Daoy (cell line): ENCODE measurements at regions not wholly inside any gene's neighbourhood (a gene's known extent, or its start where the extent isn't known, plus 50 kb on each side); places are given as distances from the start of the nearest gene placed in this dataset.

Source experiments
- DNase-seq: peaks from one replicate; pipeline ENCODE4 v3.0.0-alpha.2; 2015; ENCODE audit warnings: low read depth

DNA sequence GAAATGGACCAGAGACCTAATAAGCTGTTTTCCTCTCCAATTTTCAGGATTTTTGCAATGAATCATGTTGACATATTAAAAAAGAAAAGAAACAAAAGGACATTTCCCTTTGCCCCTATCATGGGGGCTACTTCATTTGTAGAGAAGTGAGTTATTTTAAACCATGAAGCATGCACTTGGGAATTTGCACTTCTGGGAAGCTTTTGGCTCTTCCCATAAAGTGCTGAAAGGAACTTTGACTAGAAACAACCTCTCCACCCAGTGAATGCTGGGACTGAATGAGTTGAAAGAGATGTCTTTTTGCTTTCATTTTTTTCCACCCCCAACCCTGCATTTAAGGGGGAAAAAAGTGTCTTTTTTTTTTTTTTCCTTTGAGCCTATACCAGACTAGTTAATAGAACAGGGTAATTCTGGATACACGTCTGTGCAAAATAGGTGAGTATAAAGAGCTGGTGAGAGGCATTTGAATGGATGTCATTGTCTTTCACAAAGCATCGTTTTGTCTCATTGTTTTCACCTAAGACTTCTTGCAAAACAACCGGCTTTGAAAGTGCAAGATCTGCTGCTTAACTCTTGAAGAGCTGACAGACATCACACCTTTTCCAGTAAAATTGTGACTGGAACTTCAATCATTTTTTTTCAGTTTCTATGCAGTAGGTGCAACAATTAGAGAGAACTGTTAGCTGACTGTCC lies 138.7 kb upstream of the BACH2 start:
- no peak for DNase-seq

DNA sequence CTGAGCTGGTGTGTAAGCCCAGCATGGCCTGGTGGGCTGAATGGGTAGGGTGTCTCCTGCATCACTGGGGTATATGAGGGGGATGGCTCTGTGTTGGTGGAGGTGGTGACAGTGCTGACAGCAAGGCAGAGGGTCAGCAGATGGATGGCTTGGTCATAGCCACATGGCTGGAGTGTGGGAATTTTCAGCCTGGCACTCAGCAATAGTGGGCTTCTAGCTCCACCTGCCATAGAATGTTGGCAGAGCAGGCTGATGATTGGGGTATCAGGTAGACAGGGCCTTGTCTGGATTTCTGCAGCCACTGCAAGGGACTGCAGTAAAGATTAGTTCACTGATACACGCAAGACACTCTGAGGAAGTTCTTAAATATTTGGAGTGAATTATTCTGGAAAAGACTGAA lies 137.5 kb upstream of the BACH2 start:
- no peak for DNase-seq

DNA sequence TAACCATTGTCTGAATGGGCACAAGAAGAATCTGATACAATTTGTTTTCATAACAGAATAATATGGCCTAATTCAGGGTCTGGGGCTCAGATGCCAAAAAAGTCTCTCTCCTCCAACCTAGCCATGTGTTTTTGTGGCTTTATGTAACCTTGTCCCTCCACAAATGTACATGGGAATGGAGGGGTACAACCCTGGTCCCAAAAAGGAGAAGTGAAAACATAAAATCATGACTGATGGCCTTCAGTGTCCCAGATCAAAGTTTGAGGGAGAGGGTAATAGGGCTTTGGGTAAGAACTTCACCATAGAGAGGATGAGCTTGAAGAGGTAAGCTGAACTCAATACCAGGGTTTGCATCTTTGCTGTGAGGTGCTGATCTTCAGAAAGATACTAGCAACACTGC lies 136.3 kb upstream of the BACH2 start:
- no peak for DNase-seq

DNA sequence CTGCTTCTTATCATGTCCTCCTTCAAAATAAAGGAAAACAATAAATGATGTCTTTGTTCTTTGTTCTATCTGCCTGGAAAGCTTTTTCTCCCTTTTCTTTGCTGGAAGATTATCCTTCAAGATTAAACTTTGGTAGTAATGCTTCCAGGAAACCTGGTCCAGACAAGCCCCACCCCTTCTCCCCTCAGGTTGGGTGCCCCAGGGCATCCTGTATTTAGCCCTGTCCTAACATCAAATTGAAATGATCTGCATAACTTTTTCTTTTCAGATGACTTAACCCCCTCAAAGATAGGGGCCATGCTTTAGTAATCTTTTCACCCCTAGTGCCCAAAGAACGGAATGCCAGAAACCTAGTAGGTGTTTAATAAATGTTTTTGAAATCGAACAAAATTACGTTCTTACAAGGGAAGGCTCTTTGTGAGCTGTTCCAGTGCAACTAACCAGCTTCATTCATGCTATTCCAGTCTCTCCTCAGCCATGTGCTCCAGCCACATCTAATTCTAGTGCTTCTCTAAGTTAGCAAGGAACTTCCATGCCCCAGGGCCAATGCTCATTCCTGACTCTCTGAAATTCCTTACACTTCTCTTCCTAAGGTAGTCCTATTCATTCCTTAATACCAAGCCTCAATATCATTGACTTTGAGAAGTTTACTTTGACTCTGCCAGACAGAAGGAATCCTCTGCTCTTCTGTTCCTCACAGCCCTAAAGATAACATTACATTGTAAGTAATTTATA lies 135.6 kb upstream of the BACH2 start:
- no peak for DNase-seq

DNA sequence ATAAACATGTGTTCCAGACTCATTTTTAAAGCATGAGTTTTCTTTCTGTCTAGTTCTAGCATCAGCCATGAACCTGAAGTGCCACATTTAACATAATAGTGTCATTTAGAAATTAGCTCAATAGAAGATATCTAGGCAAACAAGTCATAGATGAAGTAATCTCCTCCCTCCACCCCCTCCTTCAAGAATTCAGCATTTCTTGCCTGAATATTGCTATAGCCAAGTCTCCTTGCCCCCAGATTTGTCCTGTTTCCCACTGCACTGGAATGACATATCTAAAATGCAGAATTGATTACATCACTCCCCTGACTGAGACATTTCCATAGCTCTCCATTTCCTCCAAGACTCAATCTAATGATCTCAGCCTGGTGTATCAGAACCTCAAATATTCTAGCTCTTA lies 134.9 kb upstream of the BACH2 start:
- DNase-seq, result no peak

DNA sequence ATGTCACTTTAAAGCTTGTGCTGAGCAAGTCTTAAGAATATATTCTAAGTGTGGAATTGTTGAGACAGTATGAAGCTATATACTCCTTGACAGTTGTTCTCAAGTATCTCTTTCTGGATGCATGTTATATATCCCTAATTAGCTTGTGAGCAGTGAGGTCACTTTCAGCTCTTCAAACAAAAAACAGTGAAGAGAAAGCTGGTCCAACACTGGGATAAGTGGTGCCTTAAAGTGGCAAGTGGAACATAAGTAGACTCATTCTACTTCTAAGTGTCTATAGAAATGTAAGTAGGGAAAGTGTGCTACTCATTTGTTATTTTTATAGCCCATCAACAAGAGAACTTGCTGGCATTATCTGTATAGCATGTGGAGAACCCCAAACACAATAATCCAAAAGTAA lies 133.1 kb upstream of the BACH2 start:
- DNase-seq, result no peak

DNA sequence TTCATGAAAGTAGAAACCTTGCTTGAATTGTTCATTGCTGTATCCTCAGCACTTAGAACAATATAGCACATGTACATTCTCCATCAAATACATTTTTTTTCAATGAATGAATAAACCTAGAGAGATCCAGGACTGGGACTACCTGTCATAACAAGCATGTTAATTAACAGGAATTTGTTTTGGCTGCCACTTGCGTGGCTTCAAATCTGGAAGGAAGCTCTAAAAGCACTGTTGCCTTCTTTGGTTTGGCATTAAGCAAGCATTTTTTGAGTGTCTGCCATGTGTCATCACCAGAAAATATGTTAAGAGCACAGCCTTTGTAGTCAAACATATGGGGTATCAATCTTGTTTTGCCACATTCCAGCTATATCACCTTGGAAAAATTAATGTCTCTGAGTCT lies 131.9 kb upstream of the BACH2 start:
- no peak for DNase-seq

DNA sequence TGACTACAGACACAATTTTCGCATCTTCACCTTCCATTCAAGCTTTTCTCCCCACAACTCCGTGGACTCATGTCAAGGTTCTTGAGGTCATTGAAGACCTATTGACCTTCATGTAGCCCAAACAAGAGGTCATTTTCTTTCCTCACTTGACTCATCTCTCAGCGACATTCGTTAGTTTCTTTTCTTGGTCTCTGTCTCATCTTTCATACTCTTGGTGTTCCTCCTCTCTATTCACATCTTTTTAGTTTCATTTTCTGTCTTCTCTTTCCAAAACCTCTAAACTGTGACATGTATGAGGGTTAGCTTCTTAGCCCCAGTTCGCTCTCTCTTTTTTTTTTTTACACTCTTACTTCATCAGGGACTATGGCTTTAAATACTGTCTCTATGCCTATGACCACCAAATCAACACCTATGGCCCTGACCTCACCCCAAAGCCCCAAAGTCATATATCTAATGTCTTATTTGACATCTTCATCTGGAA lies 128.6 kb upstream of the BACH2 start:
- DNase-seq, result no peak

DNA sequence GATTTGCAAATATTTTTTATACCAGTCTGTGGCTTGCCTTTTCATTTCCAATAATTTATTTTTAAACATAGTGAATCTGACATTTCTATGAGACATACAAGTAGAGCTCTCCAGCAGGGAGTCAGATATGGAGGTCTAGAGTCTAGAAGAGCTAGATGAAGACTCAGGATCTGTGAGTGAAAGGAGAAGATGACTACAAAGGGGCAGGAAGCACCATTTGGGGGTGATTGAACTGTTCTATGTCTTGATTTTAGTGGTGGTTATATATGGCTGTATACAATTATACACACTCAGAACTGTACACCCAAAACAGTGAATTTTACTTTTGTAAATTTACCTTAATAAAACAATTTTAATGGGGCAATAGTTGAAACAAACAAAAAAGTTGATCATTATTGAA lies 127.9 kb upstream of the BACH2 start:
- no peak for DNase-seq

DNA sequence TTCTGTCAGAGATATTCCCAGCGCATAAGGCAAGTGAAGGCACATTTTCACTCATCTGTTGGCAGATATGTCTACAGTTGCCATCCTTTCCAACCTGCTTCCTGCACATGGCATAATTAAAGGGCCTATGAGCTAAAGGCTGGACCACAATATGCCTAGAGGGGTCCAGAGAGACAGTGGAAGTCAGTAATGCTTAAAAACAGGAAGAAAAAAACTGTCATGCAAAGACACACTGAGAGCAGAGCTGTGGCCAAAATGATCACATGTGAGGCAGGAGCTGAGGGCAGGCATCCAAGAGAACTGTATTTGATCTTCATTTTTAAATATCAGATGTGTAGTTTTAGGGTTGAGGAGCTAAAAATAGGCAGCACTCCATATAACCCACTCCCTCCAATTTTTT lies 125.0 kb upstream of the BACH2 start:
- DNase-seq, result no peak

DNA sequence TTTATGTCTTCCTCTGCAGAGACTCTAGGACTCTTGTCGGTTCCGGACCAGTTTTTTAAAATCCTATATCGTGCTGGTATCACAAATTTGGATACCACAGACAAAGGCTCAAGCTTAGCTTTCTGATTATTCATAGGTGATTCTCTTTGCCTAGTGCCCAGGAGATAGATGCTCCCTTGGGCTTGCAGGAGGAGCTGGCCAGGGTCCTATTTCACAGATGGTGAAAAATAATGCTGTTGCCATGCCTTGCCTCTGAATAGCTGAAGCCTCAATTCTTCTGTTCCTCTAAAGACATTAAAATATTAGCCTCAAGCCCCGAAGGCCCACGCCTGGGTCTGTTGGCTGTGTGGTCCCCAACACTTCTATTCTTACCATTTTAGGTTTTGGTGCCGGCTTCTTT lies 123.9 kb upstream of the BACH2 start:
- DNase-seq, result no peak

DNA sequence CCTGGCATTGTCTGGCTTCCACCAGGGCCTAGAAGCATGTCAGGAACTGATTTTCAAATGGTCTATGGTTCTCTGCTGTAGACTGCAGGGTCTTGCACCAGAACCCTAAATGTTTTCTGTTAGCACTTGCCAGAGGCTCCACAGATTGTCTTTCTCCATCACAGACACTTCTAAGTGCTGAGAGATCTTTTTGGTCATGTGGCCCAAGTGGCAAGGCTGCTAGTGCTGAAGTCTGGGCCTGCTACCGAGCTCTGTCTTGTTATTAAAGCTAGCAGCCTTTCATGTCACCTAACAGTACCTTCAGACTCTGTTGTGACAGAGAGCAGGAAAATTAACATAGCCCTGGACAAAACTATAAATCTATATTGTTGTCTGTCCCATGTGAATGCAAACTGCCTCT lies 120.7 kb upstream of the BACH2 start:
- DNase-seq, result no peak

DNA sequence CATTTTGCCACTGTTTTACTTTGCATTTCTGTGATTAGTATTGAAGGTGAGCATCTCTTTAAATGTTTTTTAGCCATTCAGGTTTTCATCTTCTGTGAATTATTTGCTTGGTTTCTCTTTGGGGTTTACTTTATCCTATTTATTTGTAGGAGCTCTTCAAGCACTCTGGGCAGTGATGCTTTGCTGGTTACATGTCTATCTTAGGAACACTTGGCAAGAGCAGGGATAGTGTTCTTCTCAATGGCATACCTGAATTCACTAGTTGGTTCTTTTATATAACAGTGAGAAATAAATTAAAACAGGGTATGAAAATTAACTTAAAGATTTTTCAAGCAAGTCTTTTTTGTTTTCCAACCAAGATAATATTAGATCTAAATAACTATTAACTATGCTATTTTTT lies 119.7 kb upstream of the BACH2 start:
- DNase-seq, result no peak

DNA sequence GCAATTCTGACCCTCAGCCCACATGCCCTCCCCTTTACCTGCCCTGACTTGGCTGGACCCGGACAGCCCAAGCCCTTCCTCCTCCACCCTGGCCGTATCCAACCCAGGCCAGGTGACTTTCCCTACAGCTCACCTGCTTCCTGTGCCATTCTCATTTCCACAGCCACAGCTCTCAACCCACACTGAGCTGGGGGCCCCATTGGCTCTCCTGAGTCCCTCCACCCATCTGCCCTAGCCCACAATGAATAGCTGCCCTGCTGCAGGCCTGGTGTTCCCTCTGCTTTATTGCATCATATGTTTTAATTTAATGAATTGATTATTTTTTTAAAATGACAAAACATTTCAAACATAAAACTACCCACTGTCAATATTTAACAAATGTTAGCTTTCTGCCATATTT lies 118.5 kb upstream of the BACH2 start:
- DNase-seq, result no peak

DNA sequence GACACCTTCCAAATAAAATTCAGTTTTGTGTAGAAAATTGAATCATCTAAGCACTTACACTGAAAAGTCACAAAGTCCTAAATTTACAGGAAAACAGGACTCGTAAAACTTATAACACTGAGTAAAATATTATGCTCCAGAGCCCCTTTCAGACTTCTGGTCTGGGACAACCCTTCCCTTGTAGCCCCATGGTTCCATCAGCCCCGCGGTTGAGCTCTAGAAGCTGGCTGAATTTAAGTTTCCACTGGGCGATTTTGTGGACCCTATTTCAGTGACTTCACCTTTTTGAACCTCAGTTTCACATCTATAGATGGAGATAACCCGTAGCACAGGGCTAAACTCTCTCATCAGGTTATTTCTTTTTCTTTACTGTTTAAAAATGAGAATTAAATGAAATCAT lies 117.7 kb upstream of the BACH2 start:
- no peak for DNase-seq

DNA sequence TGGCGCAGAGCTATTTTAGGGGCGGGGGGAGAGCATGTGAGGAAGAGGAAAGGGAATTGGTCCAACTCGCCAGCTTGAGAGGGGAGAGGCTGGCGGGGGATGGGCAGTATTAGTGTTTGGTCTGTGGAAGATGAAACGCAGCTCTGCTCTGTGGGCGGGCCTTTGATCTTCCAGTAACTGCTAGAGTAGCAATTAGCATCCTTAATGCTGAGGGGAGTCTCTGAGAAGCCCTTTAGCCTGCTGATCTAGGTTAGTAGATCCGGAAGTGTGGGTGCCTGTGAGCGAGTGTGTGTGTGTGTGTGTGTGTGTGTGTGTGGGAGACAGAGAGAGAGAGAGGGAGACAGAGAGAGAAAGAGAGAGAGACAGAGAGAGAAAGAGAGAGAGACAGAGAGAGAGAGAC lies 117.2 kb upstream of the BACH2 start:
- DNase-seq, result no peak

DNA sequence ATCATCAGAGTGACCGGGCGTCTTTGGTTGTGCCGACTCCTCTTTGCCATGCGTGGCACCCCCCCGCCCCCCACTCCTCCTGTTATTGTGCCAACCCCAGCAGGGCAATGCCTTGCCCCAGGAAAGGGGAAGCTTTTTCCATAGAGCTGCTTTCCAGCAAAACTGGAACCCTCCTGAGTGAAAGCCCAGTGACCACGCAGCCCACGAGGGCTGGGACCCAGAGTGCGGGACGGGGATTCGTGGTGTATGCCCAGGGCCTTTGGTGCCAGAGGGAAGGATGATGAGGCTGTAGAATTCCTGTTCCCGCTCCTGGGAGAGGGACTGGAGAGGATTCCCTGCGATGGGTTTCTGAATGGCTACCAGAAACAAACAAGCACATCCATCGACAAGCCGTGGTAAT lies 116.8 kb upstream of the BACH2 start:
- no peak for DNase-seq

DNA sequence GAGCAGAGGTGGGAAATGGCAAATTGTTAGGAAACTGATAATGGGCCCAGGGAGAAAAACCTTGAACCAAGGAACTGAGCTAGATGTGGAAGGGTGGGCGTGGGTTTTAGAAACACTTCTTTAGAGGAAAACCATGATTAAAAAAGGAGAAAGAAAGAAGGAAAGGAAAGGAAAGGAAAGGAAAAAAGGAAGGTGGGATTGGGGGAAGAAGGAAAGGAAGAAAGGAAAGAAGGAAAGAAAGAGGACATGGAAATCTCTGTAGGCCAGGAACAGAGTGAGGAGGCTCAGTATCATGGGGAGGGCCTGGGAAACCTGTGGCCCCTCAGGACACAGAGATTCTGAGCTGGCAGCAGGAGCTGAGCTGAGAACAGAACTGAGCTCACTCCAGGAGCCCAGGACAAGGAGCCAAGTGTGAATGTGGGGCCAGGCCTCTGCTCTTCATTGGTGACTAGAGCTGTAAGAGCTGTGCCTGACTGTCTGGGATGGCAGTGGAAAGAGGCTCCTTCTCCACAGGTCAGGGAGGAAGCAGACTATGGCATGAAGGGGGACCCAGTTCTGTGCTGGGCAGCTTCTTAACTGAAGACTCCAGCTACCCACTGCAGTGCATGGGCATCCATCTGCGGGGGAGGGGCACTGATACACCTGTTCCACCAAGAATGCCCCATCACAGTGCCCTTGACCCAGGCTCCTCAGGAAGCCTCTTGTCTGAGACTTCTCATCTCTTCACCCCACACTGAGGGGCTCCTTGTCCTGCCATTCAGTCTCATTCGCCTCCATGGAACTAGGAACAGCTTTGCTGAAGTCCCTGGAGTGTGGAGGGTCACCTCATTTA lies 116.1 kb upstream of the BACH2 start:
- no peak for DNase-seq

DNA sequence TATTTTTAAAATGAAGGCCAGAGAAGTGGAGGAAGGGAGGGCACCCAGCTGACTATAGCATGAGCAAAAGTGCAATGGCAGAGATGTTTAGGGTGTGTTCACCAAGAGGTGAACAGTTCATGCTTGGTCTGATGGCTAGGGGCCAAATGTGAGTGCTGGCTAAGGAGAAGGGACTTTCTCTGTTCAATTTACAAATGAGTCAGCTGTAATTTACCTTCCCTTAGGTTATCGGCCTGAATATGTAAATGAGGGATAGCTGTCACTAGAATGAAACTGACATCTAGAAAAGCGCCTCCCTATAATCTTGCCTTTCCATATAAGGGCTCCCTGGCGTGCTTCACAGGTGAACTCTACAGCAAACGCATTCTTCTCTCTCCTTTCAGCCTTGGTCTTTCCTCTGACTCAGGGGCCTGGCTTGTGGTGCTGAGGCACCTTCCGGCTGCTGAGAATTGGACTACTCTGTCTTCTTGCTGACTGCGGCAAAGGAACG lies 114.7 kb upstream of the BACH2 start:
- DNase-seq, result peak; percentile 79

DNA sequence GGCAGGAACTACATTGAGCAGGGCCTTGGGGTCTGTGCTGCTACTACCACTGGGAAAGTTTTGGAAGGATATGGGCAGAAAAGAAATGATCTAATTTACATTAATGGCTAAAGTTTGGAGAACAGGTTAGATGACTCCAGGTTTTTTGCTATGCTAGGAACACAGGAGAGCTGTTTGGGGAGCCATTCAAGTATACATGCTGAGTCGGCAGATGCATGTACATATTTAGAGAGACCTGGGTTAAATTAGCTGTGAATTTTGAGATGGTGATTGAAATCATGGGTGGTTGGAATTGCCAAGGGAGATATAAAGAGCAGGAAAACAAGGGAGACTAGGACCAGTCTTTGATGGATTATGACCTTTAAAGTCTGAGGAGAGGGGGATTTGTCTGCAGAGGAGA lies 113.1 kb upstream of the BACH2 start:
- no peak for DNase-seq

DNA sequence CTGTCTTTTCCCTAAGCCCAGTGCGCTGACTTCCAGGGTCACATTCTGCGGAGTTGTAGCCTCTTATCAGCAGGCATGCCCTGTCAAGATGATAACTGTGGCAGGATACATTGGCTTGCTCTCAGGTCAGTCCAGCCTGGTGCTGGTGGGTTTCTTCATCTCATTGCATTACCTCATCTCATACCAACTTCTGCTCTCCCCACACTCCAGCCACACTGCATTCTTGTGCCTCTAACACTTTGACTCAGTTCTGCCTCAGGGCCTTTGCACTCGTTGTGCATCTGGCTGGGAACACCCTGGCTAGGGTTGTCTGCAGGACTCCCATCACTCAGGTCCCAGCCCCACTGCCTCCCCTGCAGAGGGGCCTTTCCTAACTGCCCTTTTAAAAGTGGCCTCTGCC lies 110.3 kb upstream of the BACH2 start:
- peak; percentile 59 for DNase-seq

DNA sequence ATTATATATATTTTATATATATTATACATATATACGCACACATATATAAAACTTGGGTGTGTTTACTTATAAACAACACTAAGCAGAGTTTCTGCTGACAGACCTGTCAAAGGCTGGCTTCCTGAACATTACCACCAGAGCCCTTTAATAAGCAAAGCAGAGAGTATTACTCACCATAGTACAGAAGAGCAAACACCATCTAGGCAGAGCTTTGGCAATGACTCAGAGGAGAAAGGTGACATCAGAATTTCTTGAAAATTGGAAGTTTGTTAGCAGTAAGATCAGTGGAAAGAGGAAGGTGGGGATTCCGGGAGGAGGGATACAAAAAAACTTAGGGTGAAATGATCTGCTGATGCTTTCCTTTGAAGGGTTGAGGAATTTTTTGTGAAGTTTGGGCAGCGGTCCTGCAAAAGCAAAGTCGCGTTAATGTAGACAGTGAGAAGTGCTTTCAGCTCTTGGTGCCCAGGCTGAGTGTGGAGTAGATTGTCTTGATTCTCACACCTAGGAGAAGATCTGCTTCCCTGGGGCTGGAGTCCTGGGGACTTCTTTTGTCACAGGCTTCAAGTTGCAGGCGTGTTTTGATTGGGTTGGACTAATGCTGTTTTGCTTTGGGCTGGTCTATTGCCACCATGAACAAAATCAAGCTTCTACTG lies 109.6 kb upstream of the BACH2 start:
- DNase-seq, result peak; percentile 75
